ENCODE measurements at regions not wholly inside any gene's neighbourhood (a gene's known extent, or its start where the extent isn't known, plus 50 kb on each side); places are given as distances from the start of the nearest gene placed in this dataset.

DNA sequence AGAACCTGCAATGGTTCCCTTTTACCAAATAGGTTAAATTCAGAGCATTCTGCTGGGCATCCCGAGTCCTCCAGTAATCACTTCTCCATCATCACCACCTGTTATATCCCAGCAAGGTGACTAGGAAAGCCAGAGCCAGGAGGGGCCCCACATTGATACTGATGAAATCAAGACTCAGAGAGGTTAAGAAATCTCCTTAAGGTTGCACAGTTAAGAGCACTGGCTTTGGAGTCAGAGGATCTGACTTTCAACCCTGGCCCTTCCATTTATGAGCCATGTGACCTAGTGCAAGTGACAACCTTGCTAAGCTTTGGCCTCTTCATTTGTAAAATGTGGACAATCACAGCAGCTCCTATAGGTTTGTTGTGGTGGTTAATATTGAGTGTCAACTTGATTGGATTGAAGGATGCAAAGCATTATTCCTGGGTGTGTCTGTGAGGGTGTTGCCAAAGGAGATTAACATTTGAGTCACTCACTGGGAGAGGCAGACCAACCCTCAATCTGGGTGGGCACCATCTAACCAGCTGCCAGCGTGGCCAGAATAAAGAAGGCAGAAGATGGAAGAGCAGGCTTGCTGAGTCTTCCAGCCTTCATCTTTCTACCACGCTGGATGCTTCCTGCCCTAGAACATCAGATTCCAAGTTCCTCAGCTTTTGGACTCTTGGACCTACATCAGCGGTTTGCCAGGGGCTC, 194.2 kb upstream of the ASIC2 start:
- no peak overlapping the region for H3K4me3 ChIP-seq (ENCODE audit: low read depth, low read length)
- in situ Hi-C loops (cut with HindIII; ENCODE audit: low sequenced_read_pairs) = no loop called here
- DNase-seq (ENCODE audit: low read depth, low spot score) = no peak
- TF ChIP-seq, protein P1, sequence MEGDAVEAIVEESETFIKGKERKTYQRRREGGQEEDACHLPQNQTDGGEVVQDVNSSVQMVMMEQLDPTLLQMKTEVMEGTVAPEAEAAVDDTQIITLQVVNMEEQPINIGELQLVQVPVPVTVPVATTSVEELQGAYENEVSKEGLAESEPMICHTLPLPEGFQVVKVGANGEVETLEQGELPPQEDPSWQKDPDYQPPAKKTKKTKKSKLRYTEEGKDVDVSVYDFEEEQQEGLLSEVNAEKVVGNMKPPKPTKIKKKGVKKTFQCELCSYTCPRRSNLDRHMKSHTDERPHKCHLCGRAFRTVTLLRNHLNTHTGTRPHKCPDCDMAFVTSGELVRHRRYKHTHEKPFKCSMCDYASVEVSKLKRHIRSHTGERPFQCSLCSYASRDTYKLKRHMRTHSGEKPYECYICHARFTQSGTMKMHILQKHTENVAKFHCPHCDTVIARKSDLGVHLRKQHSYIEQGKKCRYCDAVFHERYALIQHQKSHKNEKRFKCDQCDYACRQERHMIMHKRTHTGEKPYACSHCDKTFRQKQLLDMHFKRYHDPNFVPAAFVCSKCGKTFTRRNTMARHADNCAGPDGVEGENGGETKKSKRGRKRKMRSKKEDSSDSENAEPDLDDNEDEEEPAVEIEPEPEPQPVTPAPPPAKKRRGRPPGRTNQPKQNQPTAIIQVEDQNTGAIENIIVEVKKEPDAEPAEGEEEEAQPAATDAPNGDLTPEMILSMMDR (IDR thresholded peaks at IDR 0.05; ENCODE audit: low read depth, low read length) = no peak

DNA sequence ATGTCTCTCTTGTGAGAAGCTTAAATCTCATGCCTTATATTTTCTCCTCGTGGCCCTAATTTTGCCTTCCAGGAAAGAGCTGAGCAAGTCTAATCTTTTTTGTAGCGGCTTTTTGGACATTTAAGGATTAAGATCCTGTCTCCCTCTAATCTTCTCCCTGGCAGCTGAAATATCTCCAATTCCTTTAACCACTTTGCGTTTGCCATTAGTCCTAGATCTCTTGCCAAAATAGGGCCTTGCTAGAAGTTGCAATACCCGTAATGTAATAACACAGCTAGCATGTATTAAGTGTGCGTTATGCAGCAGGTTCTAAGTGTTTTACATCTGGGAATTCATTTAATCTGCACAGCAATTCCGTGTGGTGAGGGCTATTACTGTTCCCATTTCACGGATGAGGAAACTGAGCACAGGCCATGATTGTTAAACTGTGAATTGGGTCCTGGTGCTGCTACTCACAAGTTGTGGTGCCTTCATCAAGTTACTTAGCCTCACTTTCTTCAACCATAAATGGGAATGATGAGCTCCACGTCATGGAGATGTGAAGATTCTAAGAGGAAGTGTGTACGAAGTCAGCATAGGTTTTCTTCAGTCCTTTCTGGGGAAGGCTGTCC, 198.9 kb upstream of the ASIC2 start:
- DNase-seq (ENCODE audit: low read depth, low spot score) = no peak
- no peak overlapping the region for H3K4me3 ChIP-seq (ENCODE audit: low read depth, low read length)
- TF ChIP-seq, protein P1 (IDR thresholded peaks at IDR 0.05; ENCODE audit: low read depth, low read length) = no peak
- in situ Hi-C loops (cut with HindIII; ENCODE audit: low sequenced_read_pairs) = no loop called here

DNA sequence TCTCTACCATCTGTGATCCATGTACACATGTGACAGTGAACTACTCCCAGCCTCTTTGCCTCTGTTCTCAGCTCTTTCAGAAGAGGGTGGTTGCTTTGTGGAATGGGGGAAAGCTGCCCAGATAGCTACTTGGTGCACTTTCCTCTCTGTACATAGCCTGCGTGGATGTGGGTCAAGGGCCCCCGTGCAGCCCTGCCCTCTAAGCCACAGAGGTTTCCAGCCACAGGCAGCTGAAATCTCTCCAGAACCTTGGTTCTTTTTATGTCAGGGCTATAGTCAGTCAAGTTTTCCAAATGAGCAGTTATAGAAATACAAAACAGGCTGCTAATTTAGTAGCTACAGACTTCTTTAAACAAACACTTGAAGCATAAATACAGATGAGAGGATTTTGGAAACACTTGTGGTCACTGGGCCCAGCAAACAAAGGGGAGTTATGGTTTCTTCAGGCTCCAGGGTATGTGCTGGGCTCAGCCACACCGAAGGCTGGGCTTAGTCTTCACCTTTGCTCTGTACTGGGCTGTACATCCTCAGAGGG, 199.7 kb upstream of the ASIC2 start:
- DNase-seq (ENCODE audit: low read depth, low spot score) = no peak
- H3K4me3 ChIP-seq (ENCODE audit: low read depth, low read length) = no peak overlapping the region
- in situ Hi-C loops (cut with HindIII; ENCODE audit: low sequenced_read_pairs) = no loop called here
- TF ChIP-seq, protein P1 (IDR thresholded peaks at IDR 0.05; ENCODE audit: low read depth, low read length) = no peak

DNA sequence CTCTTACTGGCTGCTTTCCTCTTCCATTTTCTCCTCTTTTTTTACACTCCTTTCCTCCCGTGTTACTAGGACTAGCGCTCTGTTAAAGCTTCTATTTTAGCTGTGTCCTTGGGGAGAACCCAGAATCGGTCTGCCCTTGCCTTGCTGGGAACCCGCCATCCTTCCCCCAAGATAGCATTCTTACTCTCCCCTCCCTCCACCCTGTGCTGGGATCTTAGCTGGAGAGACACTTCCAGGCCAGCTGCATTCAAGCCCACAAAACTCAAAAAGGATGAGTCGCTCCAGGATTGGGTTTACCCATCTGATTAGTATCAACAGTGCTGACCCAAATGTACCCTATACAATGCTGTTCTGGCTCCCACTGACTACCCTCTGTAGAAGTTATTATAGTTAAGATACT, 200.5 kb upstream of the ASIC2 start:
- H3K4me3 ChIP-seq (ENCODE audit: low read depth, low read length) = no peak overlapping the region
- TF ChIP-seq, protein P1 (IDR thresholded peaks at IDR 0.05; ENCODE audit: low read depth, low read length) = no peak
- in situ Hi-C loops (cut with HindIII; ENCODE audit: low sequenced_read_pairs) = no loop called here
- no peak for DNase-seq (ENCODE audit: low read depth, low spot score)

DNA sequence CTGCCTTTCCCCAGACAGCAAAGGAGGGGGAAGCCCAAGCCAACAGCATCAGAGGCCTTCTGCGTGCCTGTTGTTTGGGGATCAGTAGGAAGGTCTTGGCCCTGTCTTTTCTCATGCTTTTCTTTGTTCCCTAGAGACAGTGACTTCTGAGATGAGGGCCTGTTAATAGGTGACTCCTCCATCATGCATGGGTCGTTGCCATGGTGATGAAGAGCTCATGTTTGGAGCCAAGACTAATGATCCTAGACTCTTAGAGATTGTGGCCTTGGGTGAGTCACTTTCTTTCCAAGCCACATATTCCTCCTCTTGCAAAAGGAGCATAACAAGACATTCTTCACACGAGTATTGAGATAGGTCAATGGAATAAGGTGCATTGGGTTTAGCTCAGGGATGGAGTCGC, 201.1 kb upstream of the ASIC2 start:
- in situ Hi-C loops (cut with HindIII; ENCODE audit: low sequenced_read_pairs) = no loop called here
- no peak overlapping the region for H3K4me3 ChIP-seq (ENCODE audit: low read depth, low read length)
- no peak for DNase-seq (ENCODE audit: low read depth, low spot score)
- TF ChIP-seq, protein P1 (IDR thresholded peaks at IDR 0.05; ENCODE audit: low read depth, low read length) = no peak

DNA sequence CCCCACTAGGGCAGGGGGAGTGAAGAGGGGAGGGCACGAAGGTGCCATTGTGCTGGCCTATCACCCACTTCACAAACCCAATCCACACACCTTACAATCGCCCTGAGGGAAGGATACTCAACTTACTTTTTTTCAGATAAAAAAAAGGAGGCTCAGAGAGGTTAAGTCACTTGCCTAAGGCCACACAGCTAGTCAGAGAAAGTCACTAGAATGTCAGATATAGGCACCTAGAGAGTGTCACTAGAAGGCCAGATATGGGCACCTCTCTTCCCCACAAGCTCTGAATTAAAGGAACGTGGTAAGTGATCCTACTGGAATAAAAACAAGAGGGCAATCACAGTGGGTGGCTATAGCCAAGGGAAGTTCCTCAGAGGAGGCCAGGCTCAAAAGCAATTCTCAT, 204.5 kb upstream of the ASIC2 start:
- TF ChIP-seq, protein P1 (IDR thresholded peaks at IDR 0.05; ENCODE audit: low read depth, low read length) = no peak
- no peak overlapping the region for H3K4me3 ChIP-seq (ENCODE audit: low read depth, low read length)
- in situ Hi-C loops (cut with HindIII; ENCODE audit: low sequenced_read_pairs) = no loop called here
- no peak for DNase-seq (ENCODE audit: low read depth, low spot score)
